ENCODE measurements at regions not wholly inside any gene's neighbourhood (a gene's known extent, or its start where the extent isn't known, plus 50 kb on each side); places are given as distances from the start of the nearest gene placed in this dataset.

- no peak for DNase-seq (ENCODE audit: low read depth in 2 of 2)
These were observed 137.9 kb upstream of the POU1F1 start for GRCh38 chr3:87414271-87414670.

- no peak for DNase-seq (ENCODE audit: low read depth in 2 of 2)
These were observed 137.4 kb upstream of the POU1F1 start for GRCh38 chr3:87413814-87414213.

GRCh38 chr3:87410110-87410509 lies 133.7 kb upstream of the POU1F1 start:
- DNase-seq (ENCODE audit: low read depth in 2 of 2): peak in 1 of 2 experiments; percentile 26

- no peak for DNase-seq (ENCODE audit: low read depth in 2 of 2)
These were observed 121.9 kb upstream of the POU1F1 start for GRCh38 chr3:87398168-87398801.

GRCh38 chr3:87397211-87397610 lies 120.8 kb upstream of the POU1F1 start:
- DNase-seq (ENCODE audit: low read depth in 2 of 2): no peak

GRCh38 chr3:87390821-87391220 lies 114.4 kb upstream of the POU1F1 start:
- DNase-seq (ENCODE audit: low read depth in 2 of 2): no peak

- DNase-seq (ENCODE audit: low read depth in 2 of 2): no peak
These were observed 114.0 kb upstream of the POU1F1 start for GRCh38 chr3:87390353-87390752.

GRCh38 chr3:87375231-87375682 lies 98.9 kb upstream of the POU1F1 start:
- DNase-seq (ENCODE audit: low read depth in 2 of 2): no peak

- no peak for DNase-seq (ENCODE audit: low read depth in 2 of 2)
These were observed 93.6 kb upstream of the POU1F1 start for GRCh38 chr3:87370007-87370406.

GRCh38 chr3:87367736-87368135 lies 91.4 kb upstream of the POU1F1 start:
- DNase-seq (ENCODE audit: low read depth in 2 of 2): no peak

- DNase-seq (ENCODE audit: low read depth in 2 of 2): no peak
These were observed 87.3 kb upstream of the POU1F1 start for GRCh38 chr3:87363721-87364120.

- DNase-seq (ENCODE audit: low read depth in 2 of 2): no peak
These were observed 85.6 kb upstream of the POU1F1 start for GRCh38 chr3:87361956-87362355.

GRCh38 chr3:87361271-87361670 lies 84.9 kb upstream of the POU1F1 start:
- no peak for DNase-seq (ENCODE audit: low read depth in 2 of 2)

GRCh38 chr3:87359826-87360225 lies 83.4 kb upstream of the POU1F1 start:
- no peak for DNase-seq (ENCODE audit: low read depth in 2 of 2)

GRCh38 chr3:87359025-87359424 lies 82.6 kb upstream of the POU1F1 start:
- no peak for DNase-seq (ENCODE audit: low read depth in 2 of 2)

- DNase-seq (ENCODE audit: low read depth in 2 of 2): no peak
These were observed 81.7 kb upstream of the POU1F1 start for GRCh38 chr3:87358066-87358465.

- no peak for DNase-seq (ENCODE audit: low read depth in 2 of 2)
These were observed 78.0 kb upstream of the POU1F1 start for GRCh38 chr3:87354398-87354797.

- DNase-seq (ENCODE audit: low read depth in 2 of 2): no peak
These were observed 75.6 kb upstream of the POU1F1 start for GRCh38 chr3:87351937-87352336.

- peak; percentile 16 to 20 for DNase-seq (ENCODE audit: low read depth in 2 of 2)
These were observed 74.2 kb upstream of the POU1F1 start for GRCh38 chr3:87350367-87351199.

- DNase-seq (ENCODE audit: low read depth in 2 of 2): no peak
These were observed 73.4 kb upstream of the POU1F1 start for GRCh38 chr3:87349833-87350232.

- no peak for DNase-seq (ENCODE audit: low read depth in 2 of 2)
These were observed 60.4 kb upstream of the POU1F1 start for GRCh38 chr3:87336761-87337160.

GRCh38 chr3:87335931-87336330 lies 59.5 kb upstream of the POU1F1 start:
- no peak for DNase-seq (ENCODE audit: low read depth in 2 of 2)

- DNase-seq (ENCODE audit: low read depth in 2 of 2): peak; percentile 50 to 61
These were observed 57.1 kb upstream of the POU1F1 start for GRCh38 chr3:87333393-87333892.

All from fibroblast of skin of left quadriceps (primary cell).